ENCODE measurements at regions not wholly inside any gene's neighbourhood (a gene's known extent, or its start where the extent isn't known, plus 50 kb on each side); places are given as distances from the start of the nearest gene placed in this dataset.

- TF ChIP-seq, protein P1, sequence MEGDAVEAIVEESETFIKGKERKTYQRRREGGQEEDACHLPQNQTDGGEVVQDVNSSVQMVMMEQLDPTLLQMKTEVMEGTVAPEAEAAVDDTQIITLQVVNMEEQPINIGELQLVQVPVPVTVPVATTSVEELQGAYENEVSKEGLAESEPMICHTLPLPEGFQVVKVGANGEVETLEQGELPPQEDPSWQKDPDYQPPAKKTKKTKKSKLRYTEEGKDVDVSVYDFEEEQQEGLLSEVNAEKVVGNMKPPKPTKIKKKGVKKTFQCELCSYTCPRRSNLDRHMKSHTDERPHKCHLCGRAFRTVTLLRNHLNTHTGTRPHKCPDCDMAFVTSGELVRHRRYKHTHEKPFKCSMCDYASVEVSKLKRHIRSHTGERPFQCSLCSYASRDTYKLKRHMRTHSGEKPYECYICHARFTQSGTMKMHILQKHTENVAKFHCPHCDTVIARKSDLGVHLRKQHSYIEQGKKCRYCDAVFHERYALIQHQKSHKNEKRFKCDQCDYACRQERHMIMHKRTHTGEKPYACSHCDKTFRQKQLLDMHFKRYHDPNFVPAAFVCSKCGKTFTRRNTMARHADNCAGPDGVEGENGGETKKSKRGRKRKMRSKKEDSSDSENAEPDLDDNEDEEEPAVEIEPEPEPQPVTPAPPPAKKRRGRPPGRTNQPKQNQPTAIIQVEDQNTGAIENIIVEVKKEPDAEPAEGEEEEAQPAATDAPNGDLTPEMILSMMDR (IDR thresholded peaks at IDR 0.05): no peak
- TF ChIP-seq EZH2phosphoT487 (IDR thresholded peaks at IDR 0.05) (no peak), EZH2 (IDR thresholded peaks at IDR 0.05) (no peak)
Observed at GRCh38 chr3:30548600-30548999, 57.8 kb upstream of the TGFBR2 start.

Measured in neural progenitor cell (in vitro differentiated cells).